Type B pancreatic cell (in vitro differentiated cells): ENCODE measurements at regions not wholly inside any gene's neighbourhood (a gene's known extent, or its start where the extent isn't known, plus 50 kb on each side); places are given as distances from the start of the nearest gene placed in this dataset.

ENCODE experiments used
- DNase-seq: peaks from one replicate; pipeline ENCODE4 v3.0.0; 2021; ENCODE audit warnings: mixed read lengths; ENCODE audit not compliant: unreplicated experiment; ENCODE audit errors: extremely low spot score
- H3K27ac Mint-ChIP-seq: 2 replicates; pipeline ENCODE4 v1.8.0; 2021; ENCODE audit warnings: mild to moderate bottlenecking, mixed read lengths
- H3K27me3 Mint-ChIP-seq: 2 replicates; pipeline ENCODE4 v1.8.0; 2021; ENCODE audit warnings: mixed read lengths
- H3K36me3 Mint-ChIP-seq: 2 replicates; pipeline ENCODE4 v1.8.0; 2021; ENCODE audit warnings: mixed read lengths
- H3K4me1 Mint-ChIP-seq: one replicate; pipeline ENCODE4 v1.8.0; 2021; ENCODE audit warnings: mixed read lengths; ENCODE audit not compliant: unreplicated experiment
- H3K4me3 Mint-ChIP-seq: 2 replicates; pipeline ENCODE4 v1.8.0; 2021; ENCODE audit warnings: mild to moderate bottlenecking, mixed read lengths
- H3K9me3 Mint-ChIP-seq: 2 replicates; pipeline ENCODE4 v1.8.0; 2021; ENCODE audit warnings: mixed read lengths
- CTCF ChIP-seq: fragments of 200-600 bp; sonication (generic); conservative IDR thresholded peaks from 2 replicates; pipeline ENCODE4 v1.5.0; 2021; ENCODE audit warnings: antibody characterized with exemption, mild to moderate bottlenecking

GRCh38 chr9:78613006-78613405 lies 316.1 kb downstream of the PSAT1 start:
- Mint-ChIP-seq H3K9me3 (no peaks in the 10 kb centered on the region), H3K4me1 (peaks cover 8% of the 10 kb centered on the region), H3K36me3 (no peaks in the 10 kb centered on the region), H3K4me3 (no peak overlapping the region), H3K27ac (no peak overlapping the region), H3K27me3 (peaks cover 21% of the 10 kb centered on the region)
- no peak for TF ChIP-seq CTCF
- DNase-seq, result no peak

GRCh38 chr9:78614892-78615291 lies 318.0 kb downstream of the PSAT1 start:
- Mint-ChIP-seq H3K27me3 (peaks cover 13% of the 10 kb centered on the region), H3K36me3 (no peaks in the 10 kb centered on the region), H3K9me3 (no peaks in the 10 kb centered on the region), H3K4me1 (peaks cover under 1% of the 10 kb centered on the region), H3K4me3 (no peak overlapping the region), H3K27ac (no peak overlapping the region)
- no peak for DNase-seq
- no peak for TF ChIP-seq CTCF

GRCh38 chr9:78615372-78615771 lies 318.4 kb downstream of the PSAT1 start:
- Mint-ChIP-seq H3K36me3 (no peaks in the 10 kb centered on the region), H3K27ac (no peak overlapping the region), H3K4me3 (no peak overlapping the region), H3K9me3 (no peaks in the 10 kb centered on the region), H3K27me3 (peaks cover 13% of the 10 kb centered on the region), H3K4me1 (peaks cover 4% of the 10 kb centered on the region)
- DNase-seq, result no peak
- TF ChIP-seq CTCF, result no peak

- Mint-ChIP-seq H3K4me3 (no peak overlapping the region), H3K4me1 (peaks cover 7% of the 10 kb centered on the region), H3K27me3 (peaks cover 13% of the 10 kb centered on the region), H3K9me3 (no peaks in the 10 kb centered on the region), H3K27ac (no peak overlapping the region), H3K36me3 (no peaks in the 10 kb centered on the region)
- DNase-seq, result no peak
- no peak for TF ChIP-seq CTCF
Observed at GRCh38 chr9:78618735-78619134, 321.8 kb downstream of the PSAT1 start.

- no peak for TF ChIP-seq CTCF
- Mint-ChIP-seq H3K27me3 (peaks cover 4% of the 10 kb centered on the region), H3K9me3 (no peaks in the 10 kb centered on the region), H3K36me3 (no peaks in the 10 kb centered on the region), H3K4me1 (peaks cover 7% of the 10 kb centered on the region), H3K4me3 (no peak overlapping the region), H3K27ac (no peak overlapping the region)
- no peak for DNase-seq
Observed at GRCh38 chr9:78620303-78620702, 323.4 kb downstream of the PSAT1 start.

GRCh38 chr9:78620764-78621163 lies 323.8 kb downstream of the PSAT1 start:
- no peak overlapping the region for H3K27ac Mint-ChIP-seq
- TF ChIP-seq CTCF, result no peak
- H3K9me3 Mint-ChIP-seq, result no peaks in the 10 kb centered on the region
- no peak for DNase-seq
- H3K4me3 Mint-ChIP-seq, result no peak overlapping the region
- H3K36me3 Mint-ChIP-seq, result no peaks in the 10 kb centered on the region
- H3K27me3 Mint-ChIP-seq, result peaks cover 4% of the 10 kb centered on the region
- peaks cover 7% of the 10 kb centered on the region for H3K4me1 Mint-ChIP-seq
